ENCODE measurements at regions not wholly inside any gene's neighbourhood (a gene's known extent, or its start where the extent isn't known, plus 50 kb on each side); places are given as distances from the start of the nearest gene placed in this dataset.

- ChIA-PET CTCF (no interaction called here), POLR2A (no interaction called here)
- Mint-ChIP-seq H3K36me3 (no peaks in the 10 kb centered on the region), H3K4me3 (no peak overlapping the region), H3K4me1 (no peaks in the 10 kb centered on the region), H3K9me3 (peaks cover 6 to 11% (median 7%) of the 10 kb centered on the region in 5 donors), H3K27me3 (no peaks in the 10 kb centered on the region), H3K27ac (no peak overlapping the region)
- no peaks in the 10 kb centered on the region for H3K9me3 ChIP-seq (ENCODE audit: low read length)
- H3K4me3 ChIP-seq (ENCODE audit: low read length), result no peak overlapping the region
- DNase-seq, result no peak
- no peak overlapping the region for H3K27ac ChIP-seq (ENCODE audit: low read depth, low read length)
- H3K36me3 ChIP-seq (ENCODE audit: insufficient read depth, low read length), result no peaks in the 10 kb centered on the region
- H3K27me3 ChIP-seq (ENCODE audit: insufficient read depth, low read length, poor library complexity, severe bottlenecking), result no peaks in the 10 kb centered on the region
- H3K4me1 ChIP-seq (ENCODE audit: insufficient read depth, low read length), result no peaks in the 10 kb centered on the region
These were observed 1259.7 kb downstream of the TYW1 start for GRCh38 chr7:68256295-68256694.

GRCh38 chr7:68258609-68259008 lies 1262.0 kb downstream of the TYW1 start:
- no peaks in the 10 kb centered on the region for H3K9me3 ChIP-seq (ENCODE audit: low read length)
- CTCF ChIA-PET, result no interaction called here
- H3K27me3 ChIP-seq (ENCODE audit: insufficient read depth, low read length, poor library complexity, severe bottlenecking), result no peaks in the 10 kb centered on the region
- DNase-seq, result no peak
- Mint-ChIP-seq H3K9me3 (peaks cover 3 to 12% (median 10%) of the 10 kb centered on the region in 5 donors), H3K27ac (no peak overlapping the region), H3K36me3 (no peaks in the 10 kb centered on the region), H3K27me3 (no peaks in the 10 kb centered on the region), H3K4me1 (no peaks in the 10 kb centered on the region), H3K4me3 (no peak overlapping the region)
- no peaks in the 10 kb centered on the region for H3K36me3 ChIP-seq (ENCODE audit: insufficient read depth, low read length)
- no peaks in the 10 kb centered on the region for H3K4me1 ChIP-seq (ENCODE audit: insufficient read depth, low read length)
- POLR2A ChIA-PET, result no interaction called here
- H3K27ac ChIP-seq (ENCODE audit: low read depth, low read length), result no peak overlapping the region
- no peak overlapping the region for H3K4me3 ChIP-seq (ENCODE audit: low read length)

GRCh38 chr7:68265258-68265657 lies 1268.6 kb downstream of the TYW1 start:
- Mint-ChIP-seq H3K36me3 (no peaks in the 10 kb centered on the region), H3K27ac (no peak overlapping the region), H3K27me3 (no peaks in the 10 kb centered on the region), H3K4me3 (no peak overlapping the region), H3K9me3 (peaks cover 13 to 27% (median 25%) of the 10 kb centered on the region in 5 donors), H3K4me1 (no peaks in the 10 kb centered on the region)
- H3K27ac ChIP-seq (ENCODE audit: low read depth, low read length), result no peak overlapping the region
- no peaks in the 10 kb centered on the region for H3K9me3 ChIP-seq (ENCODE audit: low read length)
- no peaks in the 10 kb centered on the region for H3K4me1 ChIP-seq (ENCODE audit: insufficient read depth, low read length)
- POLR2A ChIA-PET, result no interaction called here
- no peak overlapping the region for H3K4me3 ChIP-seq (ENCODE audit: low read length)
- CTCF ChIA-PET, result no interaction called here
- no peaks in the 10 kb centered on the region for H3K36me3 ChIP-seq (ENCODE audit: insufficient read depth, low read length)
- DNase-seq, result no peak
- H3K27me3 ChIP-seq (ENCODE audit: insufficient read depth, low read length, poor library complexity, severe bottlenecking), result no peaks in the 10 kb centered on the region

GRCh38 chr7:68266004-68266579 lies 1269.5 kb downstream of the TYW1 start:
- Mint-ChIP-seq H3K4me1 (no peaks in the 10 kb centered on the region), H3K36me3 (no peaks in the 10 kb centered on the region), H3K27me3 (no peaks in the 10 kb centered on the region), H3K27ac (no peak overlapping the region), H3K4me3 (no peak overlapping the region), H3K9me3 (peaks cover 13 to 24% (median 19%) of the 10 kb centered on the region in 5 donors)
- H3K27me3 ChIP-seq (ENCODE audit: insufficient read depth, low read length, poor library complexity, severe bottlenecking), result no peaks in the 10 kb centered on the region
- CTCF ChIA-PET, result interaction anchor here (1.2 kb wide), 1 partner anchor 24 kb away, joined by 3 read pairs; no protein-coding TSS in a partner anchor
- no peaks in the 10 kb centered on the region for H3K36me3 ChIP-seq (ENCODE audit: insufficient read depth, low read length)
- H3K9me3 ChIP-seq (ENCODE audit: low read length), result no peaks in the 10 kb centered on the region
- H3K4me1 ChIP-seq (ENCODE audit: insufficient read depth, low read length), result no peaks in the 10 kb centered on the region
- DNase-seq, result no peak
- H3K4me3 ChIP-seq (ENCODE audit: low read length), result no peak overlapping the region
- POLR2A ChIA-PET, result no interaction called here
- H3K27ac ChIP-seq (ENCODE audit: low read depth, low read length), result no peak overlapping the region

- no peak overlapping the region for H3K27ac ChIP-seq (ENCODE audit: low read depth, low read length)
- peaks cover 6 to 23% (median 17%) of the 10 kb centered on the region in 5 donors for H3K9me3 Mint-ChIP-seq
- no peak overlapping the region for H3K27ac Mint-ChIP-seq
- H3K36me3 Mint-ChIP-seq, result no peaks in the 10 kb centered on the region
- H3K4me3 ChIP-seq (ENCODE audit: low read length), result no peak overlapping the region
- CTCF ChIA-PET, result interaction anchor here (1.2 kb wide), 1 partner anchor 22 kb away, joined by 3 read pairs; no protein-coding TSS in a partner anchor
- no peaks in the 10 kb centered on the region for H3K36me3 ChIP-seq (ENCODE audit: insufficient read depth, low read length)
- H3K4me3 Mint-ChIP-seq, result no peak overlapping the region
- POLR2A ChIA-PET, result no interaction called here
- H3K4me1 ChIP-seq (ENCODE audit: insufficient read depth, low read length), result no peaks in the 10 kb centered on the region
- H3K4me1 Mint-ChIP-seq, result no peaks in the 10 kb centered on the region
- DNase-seq, result no peak
- H3K27me3 ChIP-seq (ENCODE audit: insufficient read depth, low read length, poor library complexity, severe bottlenecking), result no peaks in the 10 kb centered on the region
- H3K27me3 Mint-ChIP-seq, result no peaks in the 10 kb centered on the region
- H3K9me3 ChIP-seq (ENCODE audit: low read length), result no peaks in the 10 kb centered on the region
These were observed 1270.9 kb downstream of the TYW1 start for GRCh38 chr7:68267486-68267885.

GRCh38 chr7:68269405-68269804 lies 1272.8 kb downstream of the TYW1 start:
- Mint-ChIP-seq H3K4me1 (no peaks in the 10 kb centered on the region), H3K27me3 (no peaks in the 10 kb centered on the region), H3K9me3 (peaks cover 2 to 20% (median 12%) of the 10 kb centered on the region in 5 donors), H3K4me3 (no peak overlapping the region), H3K27ac (no peak overlapping the region), H3K36me3 (no peaks in the 10 kb centered on the region)
- ChIA-PET CTCF (no interaction called here), POLR2A (no interaction called here)
- no peak for DNase-seq
- Histone ChIP-seq H3K27ac (ENCODE audit: low read depth, low read length) (no peak overlapping the region), H3K9me3 (ENCODE audit: low read length) (no peaks in the 10 kb centered on the region), H3K4me3 (ENCODE audit: low read length) (no peak overlapping the region), H3K4me1 (ENCODE audit: insufficient read depth, low read length) (no peaks in the 10 kb centered on the region), H3K27me3 (ENCODE audit: insufficient read depth, low read length, poor library complexity, severe bottlenecking) (no peaks in the 10 kb centered on the region), H3K36me3 (ENCODE audit: insufficient read depth, low read length) (no peaks in the 10 kb centered on the region)

- H3K27ac Mint-ChIP-seq, result no peak overlapping the region
- no peak for DNase-seq
- H3K27me3 Mint-ChIP-seq, result no peaks in the 10 kb centered on the region
- Histone ChIP-seq H3K9me3 (ENCODE audit: low read length) (no peaks in the 10 kb centered on the region), H3K27me3 (ENCODE audit: insufficient read depth, low read length, poor library complexity, severe bottlenecking) (no peaks in the 10 kb centered on the region), H3K27ac (ENCODE audit: low read depth, low read length) (no peak overlapping the region), H3K4me1 (ENCODE audit: insufficient read depth, low read length) (no peaks in the 10 kb centered on the region), H3K4me3 (ENCODE audit: low read length) (no peak overlapping the region), H3K36me3 (ENCODE audit: insufficient read depth, low read length) (no peaks in the 10 kb centered on the region)
- POLR2A ChIA-PET, result no interaction called here
- CTCF ChIA-PET, result no interaction called here
- no peaks in the 10 kb centered on the region for H3K4me1 Mint-ChIP-seq
- no peak overlapping the region for H3K4me3 Mint-ChIP-seq
- H3K36me3 Mint-ChIP-seq, result no peaks in the 10 kb centered on the region
- peaks cover 0 to 5% (median 2%) of the 10 kb centered on the region in 5 donors for H3K9me3 Mint-ChIP-seq
These were observed 1275.9 kb downstream of the TYW1 start for GRCh38 chr7:68272507-68272906.

- no peak overlapping the region for H3K4me3 ChIP-seq (ENCODE audit: low read length)
- no peaks in the 10 kb centered on the region for H3K4me1 ChIP-seq (ENCODE audit: insufficient read depth, low read length)
- DNase-seq, result no peak
- ChIA-PET CTCF (no interaction called here), POLR2A (no interaction called here)
- Mint-ChIP-seq H3K9me3 (peaks cover 0 to 13% (median 7%) of the 10 kb centered on the region in 5 donors), H3K36me3 (no peaks in the 10 kb centered on the region), H3K27ac (no peak overlapping the region), H3K27me3 (no peaks in the 10 kb centered on the region), H3K4me3 (no peak overlapping the region), H3K4me1 (no peaks in the 10 kb centered on the region)
- H3K36me3 ChIP-seq (ENCODE audit: insufficient read depth, low read length), result no peaks in the 10 kb centered on the region
- H3K27ac ChIP-seq (ENCODE audit: low read depth, low read length), result no peak overlapping the region
- no peaks in the 10 kb centered on the region for H3K9me3 ChIP-seq (ENCODE audit: low read length)
- no peaks in the 10 kb centered on the region for H3K27me3 ChIP-seq (ENCODE audit: insufficient read depth, low read length, poor library complexity, severe bottlenecking)
These were observed 1280.1 kb downstream of the TYW1 start for GRCh38 chr7:68276725-68277124.
